K562 (cell line): ENCODE measurements at regions not wholly inside any gene's neighbourhood (a gene's known extent, or its start where the extent isn't known, plus 50 kb on each side); places are given as distances from the start of the nearest gene placed in this dataset.

Experiments used
- CEBPG ChIP-seq, 3 experiments: fragments of 200-800 bp in 1 of 3; sonication (Bioruptor generic) in 1 of 3; sonication (generic) in 1 of 3; formaldehyde crosslinking in 1 of 3; IDR thresholded peaks in 2 of 3; conservative IDR thresholded peaks in 1 of 3; 2 replicates each; pipeline versions ENCODE4 v1.6.1 to v1.8.0; 2016 to 2022; ENCODE audit warnings: missing compliant biosample characterization in 2 of 3, missing genetic modification characterization in 2 of 3, mild to moderate bottlenecking in 1 of 3, missing genetic modification reagents in 1 of 3
- E2F5 ChIP-seq: sonication (generic); formaldehyde crosslinking; IDR thresholded peaks from 2 replicates; pipeline ENCODE4 v1.8.0; 2022; ENCODE audit warnings: mild to moderate bottlenecking, missing genetic modification reagents
- EGR1 ChIP-seq: fragments of 450-650 bp; conservative IDR thresholded peaks from 2 replicates; pipeline ENCODE4 v1.6.1; 2017; ENCODE audit warnings: mild to moderate bottlenecking
- ELF1 ChIP-seq: fragments of 200-800 bp; sonication (Bioruptor generic); IDR thresholded peaks from 2 replicates; pipeline ENCODE4 v1.6.1; 2016; ENCODE audit warnings: missing genetic modification characterization, missing compliant biosample characterization
- KLF6 ChIP-seq: fragments of 250-450 bp; sonication (Bioruptor Pico); IDR thresholded peaks from 2 replicates; pipeline ENCODE4 v1.4.0; 2020; ENCODE audit warnings: mild to moderate bottlenecking, moderate library complexity, borderline replicate concordance
- MCM2 ChIP-seq: fragments of 450-650 bp; IDR thresholded peaks from 2 replicates; pipeline ENCODE4 v1.6.1; 2017; ENCODE audit warnings: low read depth, mild to moderate bottlenecking
- RERE ChIP-seq: sonication (generic); formaldehyde crosslinking; IDR thresholded peaks from 2 replicates; pipeline ENCODE4 v1.8.0; 2023; ENCODE audit warnings: missing genetic modification reagents, mild to moderate bottlenecking, borderline replicate concordance
- STAT5B ChIP-seq: fragments of 250-450 bp; sonication (Bioruptor Pico); IDR thresholded peaks from 2 replicates; pipeline ENCODE4 v1.8.0; 2021; ENCODE audit warnings: mild to moderate bottlenecking, inconsistent platforms
- ZNF436 ChIP-seq: fragments of 250-450, 450-650 bp; sonication (Bioruptor Pico); formaldehyde crosslinking; IDR thresholded peaks from 2 replicates; pipeline ENCODE4 v1.7.0; 2020; ENCODE audit warnings: mild to moderate bottlenecking
- TF ChIP-seq, protein P1 (sequence below): fragments of 250-450 bp; sonication (Bioruptor Pico); IDR thresholded peaks from 2 replicates; pipeline ENCODE4 v1.8.0; 2022; ENCODE audit warnings: inconsistent platforms

DNA sequence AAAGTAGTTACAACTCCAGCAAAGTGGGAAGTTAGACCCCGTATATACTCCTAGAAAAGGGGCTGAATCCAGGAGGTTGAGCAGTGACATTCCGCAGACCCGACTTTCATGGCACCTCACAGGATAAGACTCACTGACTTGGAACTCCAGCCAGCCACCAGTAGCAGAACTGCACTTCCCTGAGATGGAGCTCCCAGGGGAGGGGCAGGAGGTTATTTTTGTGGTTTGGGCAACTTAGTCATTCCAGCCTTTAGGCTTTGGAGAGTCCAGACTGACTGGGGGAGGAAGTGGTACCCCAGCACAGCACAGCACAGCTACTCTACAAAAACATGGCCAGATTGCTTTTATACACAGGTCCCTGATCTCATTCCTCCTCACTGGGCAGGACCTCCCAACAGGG, 319.1 kb downstream of the PCDH19 start (continued):
- TF ChIP-seq RERE (CRISPR knock-in tag) (no peak), E2F5 (CRISPR knock-in tag) (no peak), CEBPG (CRISPR knock-in tag; IDR thresholded peaks at IDR 0.05) (no peak), CEBPG (tag; conservative IDR thresholded peaks at IDR 0.05 in 1 of 2, IDR thresholded peaks at IDR 0.05 in 1 of 2) (no peak), KLF6 (no peak), STAT5B (CRISPR knock-in tag) (no peak), EGR1 (no peak), MCM2 (no peak), ZNF436 (CRISPR knock-in tag) (no peak), ELF1 (tag) (no peak)
- TF ChIP-seq, protein P1, sequence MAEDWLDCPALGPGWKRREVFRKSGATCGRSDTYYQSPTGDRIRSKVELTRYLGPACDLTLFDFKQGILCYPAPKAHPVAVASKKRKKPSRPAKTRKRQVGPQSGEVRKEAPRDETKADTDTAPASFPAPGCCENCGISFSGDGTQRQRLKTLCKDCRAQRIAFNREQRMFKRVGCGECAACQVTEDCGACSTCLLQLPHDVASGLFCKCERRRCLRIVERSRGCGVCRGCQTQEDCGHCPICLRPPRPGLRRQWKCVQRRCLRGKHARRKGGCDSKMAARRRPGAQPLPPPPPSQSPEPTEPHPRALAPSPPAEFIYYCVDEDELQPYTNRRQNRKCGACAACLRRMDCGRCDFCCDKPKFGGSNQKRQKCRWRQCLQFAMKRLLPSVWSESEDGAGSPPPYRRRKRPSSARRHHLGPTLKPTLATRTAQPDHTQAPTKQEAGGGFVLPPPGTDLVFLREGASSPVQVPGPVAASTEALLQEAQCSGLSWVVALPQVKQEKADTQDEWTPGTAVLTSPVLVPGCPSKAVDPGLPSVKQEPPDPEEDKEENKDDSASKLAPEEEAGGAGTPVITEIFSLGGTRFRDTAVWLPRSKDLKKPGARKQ (CRISPR knock-in tag): no peak
